ENCODE measurements at regions not wholly inside any gene's neighbourhood (a gene's known extent, or its start where the extent isn't known, plus 50 kb on each side); places are given as distances from the start of the nearest gene placed in this dataset.
A peak's percentile ranks its signal among the peaks of the same experiment; 100 is the strongest.

DNA sequence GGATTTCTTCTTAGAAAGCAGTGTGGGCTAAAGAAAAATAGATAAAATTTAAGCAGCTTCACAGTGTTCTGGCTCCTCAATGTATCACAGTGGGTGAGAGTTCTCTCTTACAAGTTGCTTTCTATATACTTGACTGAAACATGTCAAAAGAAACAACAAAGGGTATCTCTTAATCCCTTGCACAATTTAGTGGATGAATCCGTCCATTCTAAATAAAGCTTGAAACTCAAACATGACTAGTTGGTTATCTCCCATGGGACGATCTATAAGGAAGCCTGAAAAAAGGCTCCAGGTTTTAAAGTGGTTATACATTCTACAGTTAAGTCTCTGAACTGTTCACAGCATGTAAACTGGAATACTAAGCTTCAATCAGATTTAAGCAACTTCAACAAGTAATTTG lies 993.1 kb upstream of the CNTN5 start:
- no peak overlapping the region for H3K4me3 ChIP-seq (ENCODE audit: low read depth, low read length)
- TF ChIP-seq, protein P1, sequence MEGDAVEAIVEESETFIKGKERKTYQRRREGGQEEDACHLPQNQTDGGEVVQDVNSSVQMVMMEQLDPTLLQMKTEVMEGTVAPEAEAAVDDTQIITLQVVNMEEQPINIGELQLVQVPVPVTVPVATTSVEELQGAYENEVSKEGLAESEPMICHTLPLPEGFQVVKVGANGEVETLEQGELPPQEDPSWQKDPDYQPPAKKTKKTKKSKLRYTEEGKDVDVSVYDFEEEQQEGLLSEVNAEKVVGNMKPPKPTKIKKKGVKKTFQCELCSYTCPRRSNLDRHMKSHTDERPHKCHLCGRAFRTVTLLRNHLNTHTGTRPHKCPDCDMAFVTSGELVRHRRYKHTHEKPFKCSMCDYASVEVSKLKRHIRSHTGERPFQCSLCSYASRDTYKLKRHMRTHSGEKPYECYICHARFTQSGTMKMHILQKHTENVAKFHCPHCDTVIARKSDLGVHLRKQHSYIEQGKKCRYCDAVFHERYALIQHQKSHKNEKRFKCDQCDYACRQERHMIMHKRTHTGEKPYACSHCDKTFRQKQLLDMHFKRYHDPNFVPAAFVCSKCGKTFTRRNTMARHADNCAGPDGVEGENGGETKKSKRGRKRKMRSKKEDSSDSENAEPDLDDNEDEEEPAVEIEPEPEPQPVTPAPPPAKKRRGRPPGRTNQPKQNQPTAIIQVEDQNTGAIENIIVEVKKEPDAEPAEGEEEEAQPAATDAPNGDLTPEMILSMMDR (conservative IDR thresholded peaks at IDR 0.05; ENCODE audit: low read depth, low read length) = no peak
- DNase-seq (ENCODE audit: low read depth) = no peak

DNA sequence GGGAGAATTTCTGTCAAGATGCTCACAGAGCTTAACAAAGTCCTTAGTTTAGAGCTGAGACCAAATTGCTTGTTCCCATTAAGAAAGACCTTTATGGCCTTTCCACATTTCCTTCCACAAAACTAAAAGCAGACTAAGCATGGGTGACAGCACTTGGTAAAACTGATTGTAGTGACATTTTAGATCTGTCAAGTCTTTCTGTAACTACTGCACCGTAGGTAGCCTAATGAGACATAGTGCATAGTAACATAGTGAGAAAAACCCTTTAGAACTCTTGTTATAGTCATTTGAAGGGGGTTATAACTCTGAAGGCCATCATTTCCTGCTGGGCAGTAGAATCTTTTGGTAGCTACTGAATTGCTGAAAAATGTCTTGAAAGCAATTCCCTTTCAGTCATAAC lies 990.9 kb upstream of the CNTN5 start:
- no peak overlapping the region for H3K4me3 ChIP-seq (ENCODE audit: low read depth, low read length)
- TF ChIP-seq, protein P1 (conservative IDR thresholded peaks at IDR 0.05; ENCODE audit: low read depth, low read length) = no peak
- no peak for DNase-seq (ENCODE audit: low read depth)

DNA sequence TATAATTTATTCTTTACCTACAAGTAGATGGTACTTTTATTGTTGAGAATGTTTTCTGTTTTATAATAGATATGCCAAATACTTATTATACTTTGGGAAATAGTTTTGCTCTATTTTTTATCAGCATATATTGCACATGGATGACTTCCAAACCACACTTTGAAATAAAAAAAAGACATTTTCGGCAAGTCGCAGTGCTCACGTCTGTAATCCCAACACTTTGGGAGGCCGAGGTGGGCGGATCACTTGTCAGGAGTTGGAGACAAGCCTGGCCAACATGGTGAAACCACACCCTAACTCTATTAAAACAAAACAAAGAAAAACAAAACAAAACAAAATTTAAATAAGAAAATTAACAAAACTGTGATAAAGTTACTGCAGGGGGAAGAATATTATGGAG lies 983.9 kb upstream of the CNTN5 start:
- TF ChIP-seq, protein P1 (conservative IDR thresholded peaks at IDR 0.05; ENCODE audit: low read depth, low read length) = no peak
- peak; percentile 14 for DNase-seq (ENCODE audit: low read depth)

DNA sequence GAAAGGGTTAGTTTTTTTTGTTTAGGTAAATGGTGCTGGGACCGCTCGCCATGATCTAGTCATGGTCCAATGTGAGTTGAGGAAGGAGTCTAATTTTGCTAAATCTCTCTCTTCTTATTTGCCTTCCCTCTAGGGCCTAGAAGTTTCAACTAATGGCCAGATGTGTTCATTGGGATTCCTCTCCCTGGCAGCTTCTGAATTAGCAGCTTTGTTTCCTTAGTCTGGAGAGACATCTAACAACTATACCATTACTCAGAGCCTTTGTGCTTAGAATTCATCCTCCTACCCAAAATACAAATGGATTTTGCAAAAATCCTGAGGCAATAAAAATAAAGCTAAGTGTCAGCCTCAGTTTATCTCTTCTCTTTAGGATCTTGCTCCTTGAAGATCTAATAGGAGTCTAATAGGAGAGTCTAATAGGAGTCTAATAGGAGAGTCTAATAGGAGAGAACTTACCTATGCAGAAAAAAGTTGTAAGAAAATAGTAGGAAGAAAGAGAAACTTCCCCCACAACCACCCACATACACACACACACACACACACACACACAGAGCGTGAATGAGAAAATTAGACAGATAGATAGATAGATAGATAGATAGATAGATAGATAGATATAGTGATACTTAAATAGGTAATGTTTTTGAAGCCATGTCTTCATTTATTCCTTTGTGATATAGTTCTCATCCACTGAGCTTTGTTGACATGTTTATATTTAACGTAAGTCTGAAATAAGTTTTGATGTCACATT lies 980.5 kb upstream of the CNTN5 start:
- H3K4me3 ChIP-seq (ENCODE audit: low read depth, low read length) = no peak overlapping the region
- TF ChIP-seq, protein P1 (conservative IDR thresholded peaks at IDR 0.05; ENCODE audit: low read depth, low read length) = no peak
- DNase-seq (ENCODE audit: low read depth) = no peak

More for the DNA sequence above, 983.9 kb upstream of the CNTN5 start:
- H3K4me3 ChIP-seq (ENCODE audit: low read depth, low read length) = no peak overlapping the region

DNA sequence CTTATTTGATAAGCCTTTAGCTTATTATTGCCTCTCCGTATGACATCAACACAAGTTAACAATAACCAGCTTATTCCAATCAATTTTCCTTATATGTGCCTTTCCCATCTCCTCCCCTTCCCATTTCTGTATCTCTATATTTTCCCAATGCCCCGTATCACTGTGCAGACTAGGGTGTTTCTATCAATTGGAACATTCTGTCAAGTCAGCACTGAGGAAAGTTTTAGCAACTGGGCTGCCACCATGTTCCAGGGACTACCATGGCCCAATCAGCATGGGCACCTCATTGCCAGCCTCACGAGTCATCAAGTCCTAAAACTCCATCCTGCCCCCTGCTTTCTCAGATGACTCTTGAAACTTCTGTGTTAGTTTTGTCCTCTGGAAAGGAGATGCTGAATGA lies 973.1 kb upstream of the CNTN5 start:
- no peak overlapping the region for H3K4me3 ChIP-seq (ENCODE audit: low read depth, low read length)
- TF ChIP-seq, protein P1 (conservative IDR thresholded peaks at IDR 0.05; ENCODE audit: low read depth, low read length) = no peak
- DNase-seq (ENCODE audit: low read depth) = no peak

DNA sequence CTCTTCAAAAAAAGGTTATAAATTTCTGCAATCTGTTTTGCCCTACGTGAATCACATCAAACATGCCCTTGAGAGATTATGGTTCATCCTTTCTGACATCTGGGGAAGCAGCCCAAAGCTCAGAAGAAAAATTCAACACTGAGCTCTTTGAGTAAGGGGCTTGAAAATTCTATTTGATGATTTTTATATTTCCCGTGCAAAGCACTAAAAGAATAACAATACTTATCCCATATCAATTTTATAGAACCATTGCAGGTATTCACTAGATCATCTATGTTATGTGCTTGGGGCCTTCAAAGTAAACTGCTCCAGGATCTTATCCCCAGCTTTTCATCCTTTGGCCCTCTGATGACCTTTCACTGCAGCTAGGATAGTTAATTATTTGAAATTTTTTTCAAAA lies 966.9 kb upstream of the CNTN5 start:
- no peak for DNase-seq (ENCODE audit: low read depth)
- TF ChIP-seq, protein P1 (conservative IDR thresholded peaks at IDR 0.05; ENCODE audit: low read depth, low read length) = no peak
- H3K4me3 ChIP-seq (ENCODE audit: low read depth, low read length) = no peak overlapping the region

DNA sequence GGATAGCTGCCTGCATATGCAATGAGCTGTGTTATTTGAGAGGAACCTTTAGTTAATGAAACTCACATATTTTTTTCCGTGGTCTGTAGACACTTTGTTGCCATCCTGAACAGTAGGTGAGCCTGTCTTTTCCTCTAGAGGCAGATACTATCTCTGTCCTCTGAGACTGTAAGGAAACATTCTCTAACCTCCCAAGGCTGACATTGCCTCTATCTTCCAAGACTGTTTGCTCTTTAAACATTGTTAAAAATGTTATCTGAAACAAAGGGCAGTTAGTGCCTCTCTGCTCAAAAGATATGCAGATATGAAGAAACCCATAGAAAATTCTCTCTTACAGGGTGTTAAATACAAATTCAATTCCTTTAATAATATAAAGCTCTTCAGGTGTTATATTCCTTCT lies 963.8 kb upstream of the CNTN5 start:
- no peak for DNase-seq (ENCODE audit: low read depth)
- TF ChIP-seq, protein P1 (conservative IDR thresholded peaks at IDR 0.05; ENCODE audit: low read depth, low read length) = no peak
- no peak overlapping the region for H3K4me3 ChIP-seq (ENCODE audit: low read depth, low read length)
